GM12873 (cell line): ENCODE measurements at regions not wholly inside any gene's neighbourhood (a gene's known extent, or its start where the extent isn't known, plus 50 kb on each side); places are given as distances from the start of the nearest gene placed in this dataset.

Experiments
- TF ChIP-seq, protein P1 (sequence below): IDR thresholded peaks from 2 replicates; pipeline ENCODE4 v1.5.1; 2012; ENCODE audit warnings: low read depth, mild to moderate bottlenecking, moderate library complexity, low read length, control low read depth; ENCODE audit not compliant: insufficient read depth; ENCODE audit errors: missing control alignments

GRCh38 chr2:195006856-195007255, 650.2 kb upstream of the SLC39A10 start:
- TF ChIP-seq, protein P1, sequence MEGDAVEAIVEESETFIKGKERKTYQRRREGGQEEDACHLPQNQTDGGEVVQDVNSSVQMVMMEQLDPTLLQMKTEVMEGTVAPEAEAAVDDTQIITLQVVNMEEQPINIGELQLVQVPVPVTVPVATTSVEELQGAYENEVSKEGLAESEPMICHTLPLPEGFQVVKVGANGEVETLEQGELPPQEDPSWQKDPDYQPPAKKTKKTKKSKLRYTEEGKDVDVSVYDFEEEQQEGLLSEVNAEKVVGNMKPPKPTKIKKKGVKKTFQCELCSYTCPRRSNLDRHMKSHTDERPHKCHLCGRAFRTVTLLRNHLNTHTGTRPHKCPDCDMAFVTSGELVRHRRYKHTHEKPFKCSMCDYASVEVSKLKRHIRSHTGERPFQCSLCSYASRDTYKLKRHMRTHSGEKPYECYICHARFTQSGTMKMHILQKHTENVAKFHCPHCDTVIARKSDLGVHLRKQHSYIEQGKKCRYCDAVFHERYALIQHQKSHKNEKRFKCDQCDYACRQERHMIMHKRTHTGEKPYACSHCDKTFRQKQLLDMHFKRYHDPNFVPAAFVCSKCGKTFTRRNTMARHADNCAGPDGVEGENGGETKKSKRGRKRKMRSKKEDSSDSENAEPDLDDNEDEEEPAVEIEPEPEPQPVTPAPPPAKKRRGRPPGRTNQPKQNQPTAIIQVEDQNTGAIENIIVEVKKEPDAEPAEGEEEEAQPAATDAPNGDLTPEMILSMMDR = no peak

- TF ChIP-seq, protein P1 = no peak
Observed at GRCh38 chr2:195003881-195004471, 653.0 kb upstream of the SLC39A10 start.

GRCh38 chr2:195001924-195002323, 655.1 kb upstream of the SLC39A10 start:
- TF ChIP-seq, protein P1 = no peak

GRCh38 chr2:194999771-195000170, 657.3 kb upstream of the SLC39A10 start:
- TF ChIP-seq, protein P1 = no peak

- TF ChIP-seq, protein P1 = no peak
Observed at GRCh38 chr2:194992648-194993047, 664.4 kb upstream of the SLC39A10 start.

- TF ChIP-seq, protein P1 = no peak
Observed at GRCh38 chr2:194985258-194985657, 671.8 kb upstream of the SLC39A10 start.

DNA sequence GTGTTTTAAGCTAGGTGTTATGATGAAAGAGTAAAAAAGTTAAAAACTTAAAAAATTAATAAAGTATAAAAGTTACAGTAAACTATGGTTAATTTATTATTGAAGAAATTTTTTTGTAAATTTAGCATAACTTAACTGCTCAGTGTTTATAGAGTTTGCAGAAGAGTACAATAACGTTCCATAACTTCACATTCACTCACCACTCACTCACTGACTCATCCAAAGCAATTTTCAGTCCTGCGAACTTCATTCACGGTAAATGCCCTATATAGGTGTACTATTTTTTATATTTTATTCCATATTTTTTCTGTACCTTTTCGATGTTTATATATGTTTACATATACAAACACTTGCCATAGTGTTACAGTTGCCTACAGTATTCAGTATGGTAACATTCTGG, 694.8 kb upstream of the SLC39A10 start:
- TF ChIP-seq, protein P1 = no peak
